GM19351 (cell line): ENCODE measurements at regions not wholly inside any gene's neighbourhood (a gene's known extent, or its start where the extent isn't known, plus 50 kb on each side); places are given as distances from the start of the nearest gene placed in this dataset.

ENCODE experiments used
- ATAC-seq: cut with Tn5 transposase; IDR thresholded peaks from one replicate; pipeline ENCODE4 v1.9.1; 2021; ENCODE audit warnings: mild to moderate bottlenecking, moderate library complexity; ENCODE audit not compliant: unreplicated experiment

GRCh38 chr10:71066600-71066999 lies 145.8 kb upstream of the UNC5B start:
- no peak for ATAC-seq

GRCh38 chr10:71067098-71067740 lies 145.2 kb upstream of the UNC5B start:
- no peak for ATAC-seq

GRCh38 chr10:71068861-71069271 lies 143.5 kb upstream of the UNC5B start:
- no peak for ATAC-seq

GRCh38 chr10:71069909-71070666 lies 142.3 kb upstream of the UNC5B start:
- no peak for ATAC-seq

- no peak for ATAC-seq
These were observed 141.6 kb upstream of the UNC5B start for GRCh38 chr10:71070741-71071140.

GRCh38 chr10:71072131-71072822 lies 140.1 kb upstream of the UNC5B start:
- ATAC-seq, result no peak

- no peak for ATAC-seq
These were observed 139.6 kb upstream of the UNC5B start for GRCh38 chr10:71072823-71073210.

- ATAC-seq, result no peak
These were observed 138.8 kb upstream of the UNC5B start for GRCh38 chr10:71073451-71074175.

- no peak for ATAC-seq
These were observed 138.1 kb upstream of the UNC5B start for GRCh38 chr10:71074176-71074755.

- no peak for ATAC-seq
These were observed 137.1 kb upstream of the UNC5B start for GRCh38 chr10:71075086-71075758.

- no peak for ATAC-seq
These were observed 136.5 kb upstream of the UNC5B start for GRCh38 chr10:71075759-71076472.

- no peak for ATAC-seq
These were observed 135.8 kb upstream of the UNC5B start for GRCh38 chr10:71076473-71077142.

GRCh38 chr10:71077143-71077581 lies 135.2 kb upstream of the UNC5B start:
- ATAC-seq, result no peak

- ATAC-seq, result no peak
These were observed 134.4 kb upstream of the UNC5B start for GRCh38 chr10:71077796-71078453.

GRCh38 chr10:71078454-71079145 lies 133.8 kb upstream of the UNC5B start:
- no peak for ATAC-seq

- ATAC-seq, result no peak
These were observed 132.5 kb upstream of the UNC5B start for GRCh38 chr10:71079761-71080380.

GRCh38 chr10:71080381-71081228 lies 131.8 kb upstream of the UNC5B start:
- ATAC-seq, result no peak
